Activated CD4-positive, alpha-beta T cell treated with anti-CD3 and anti-CD28 coated beads for 36 hours (primary cell): ENCODE measurements at regions not wholly inside any gene's neighbourhood (a gene's known extent, or its start where the extent isn't known, plus 50 kb on each side); places are given as distances from the start of the nearest gene placed in this dataset.

Source experiments
- ATAC-seq: fragments of 200-7000 bp; cut with Tn5 transposase; one replicate; pipeline ENCODE4 v1.10.0; 2021; ENCODE audit warnings: mild to moderate bottlenecking, moderate library complexity
- CTCF ChIA-PET: fragments of 350-600 bp; sonication (Branson Sonifier 250); formaldehyde crosslinking; loops from one replicate; lab custom pipeline; 2021; ENCODE audit warnings: antibody characterized with exemption; lab: Charles Lee
- POLR2A ChIA-PET: fragments of 350-600 bp; sonication (Branson Sonifier 250); formaldehyde crosslinking; loops from one replicate; lab custom pipeline; 2021; ENCODE audit warnings: antibody characterized with exemption, inconsistent platforms; lab: Charles Lee
- DNase-seq: peaks from one replicate; pipeline ENCODE4 v3.0.0-alpha.2; 2020
- H3K27ac Mint-ChIP-seq: one replicate; pipeline ENCODE4 v1.8.0; 2021; ENCODE audit warnings: mixed read lengths
- H3K27me3 Mint-ChIP-seq: one replicate; pipeline ENCODE4 v1.8.0; 2021; ENCODE audit warnings: mixed read lengths
- H3K36me3 Mint-ChIP-seq: one replicate; pipeline ENCODE4 v1.8.0; 2021; ENCODE audit warnings: low read depth, mixed read lengths
- H3K4me1 Mint-ChIP-seq: one replicate; pipeline ENCODE4 v1.8.0; 2021; ENCODE audit warnings: mixed read lengths
- H3K4me3 Mint-ChIP-seq: one replicate; pipeline ENCODE4 v1.8.0; 2021; ENCODE audit warnings: mild to moderate bottlenecking, moderate library complexity, mixed read lengths
- H3K9me3 Mint-ChIP-seq: one replicate; pipeline ENCODE4 v1.8.0; 2021; ENCODE audit warnings: low read depth, mixed read lengths
- intact Hi-C, 2 experiments: fragments of 100-400 bp; cut with DNase I in 1 of 2; cut with micrococcal nuclease in 1 of 2; formaldehyde crosslinking; loops; one replicate each; pipeline versions ENCODE4 v1.14.2 to v1.15.1; 2022 to 2024; cut with DNase I, micrococcal nuclease

DNA sequence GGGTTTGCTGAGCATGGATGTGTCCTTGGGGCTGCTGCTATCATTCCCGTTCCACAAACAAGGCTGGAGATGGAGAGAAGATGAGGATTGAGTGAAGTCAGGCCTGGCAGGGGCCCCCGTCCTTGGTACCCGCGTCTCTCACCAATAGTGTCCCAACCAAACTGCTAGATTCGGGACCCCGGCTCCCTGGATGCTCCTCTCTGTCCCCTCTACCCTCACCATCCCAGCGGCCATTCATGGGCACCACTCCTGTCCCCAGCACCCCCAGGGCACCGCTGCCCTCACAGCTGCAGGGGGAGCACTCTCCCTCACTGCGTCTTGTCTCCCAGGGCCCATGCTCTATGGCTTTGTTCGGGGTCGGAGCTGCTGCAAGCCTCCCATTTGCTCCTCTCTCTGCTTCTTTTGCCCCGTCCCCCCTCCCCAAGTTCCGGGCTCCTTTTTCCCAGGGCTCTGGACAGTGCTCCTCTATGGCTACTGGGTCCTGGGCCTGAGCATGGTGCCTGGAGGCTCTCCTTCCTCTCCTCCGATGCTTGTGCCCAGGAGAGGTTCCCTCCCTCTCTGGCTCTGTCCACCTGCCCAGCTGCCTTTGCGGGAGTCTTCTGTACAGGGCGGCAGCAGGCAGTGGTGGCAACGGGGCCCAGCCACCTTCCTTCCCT lies 219.5 kb downstream of the TEX29 start:
- CTCF ChIA-PET: no interaction called here
- no peak for ATAC-seq

DNA sequence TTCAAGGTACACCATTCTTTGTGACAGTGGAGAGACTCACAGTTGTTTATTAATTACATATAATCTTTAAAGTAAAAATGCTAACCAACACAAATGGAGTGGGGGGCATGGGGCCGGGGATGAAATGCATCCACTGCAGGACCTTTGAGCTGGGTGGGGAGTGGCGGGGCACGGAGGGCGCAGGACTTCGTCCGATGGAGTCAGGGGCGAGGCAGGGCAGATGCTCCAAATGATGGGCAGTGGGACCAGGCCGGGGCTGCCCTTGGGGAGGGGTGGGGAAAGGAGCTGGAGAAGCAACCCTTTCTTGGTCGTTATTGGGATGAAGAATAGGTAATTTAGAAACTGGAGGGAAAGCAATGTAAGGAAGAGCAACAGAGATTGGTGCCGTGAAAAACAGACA lies 220.0 kb downstream of the TEX29 start:
- ChIA-PET POLR2A (no interaction called here), CTCF (interaction anchor here (0.6 kb wide), 1 partner anchor 892 kb away, joined by 3 read pairs; no protein-coding TSS in a partner anchor)
- Mint-ChIP-seq H3K4me1 (peaks cover under 1% of the 10 kb centered on the region), H3K9me3 (peaks cover 3% of the 10 kb centered on the region), H3K4me3 (no peak overlapping the region), H3K27me3 (peaks cover 23% of the 10 kb centered on the region), H3K36me3 (no peaks in the 10 kb centered on the region), H3K27ac (no peak overlapping the region)
- intact Hi-C loops: no loop called here
- no peak for ATAC-seq
- no peak for DNase-seq

More for the DNA sequence above, 219.5 kb downstream of the TEX29 start:
- no peak for DNase-seq
- intact Hi-C loops: no loop called here
- Mint-ChIP-seq H3K9me3 (peaks cover 3% of the 10 kb centered on the region), H3K36me3 (no peaks in the 10 kb centered on the region), H3K4me3 (no peak overlapping the region), H3K27ac (no peak overlapping the region), H3K27me3 (peaks cover 27% of the 10 kb centered on the region), H3K4me1 (peaks cover 4% of the 10 kb centered on the region)
- POLR2A ChIA-PET: no interaction called here

DNA sequence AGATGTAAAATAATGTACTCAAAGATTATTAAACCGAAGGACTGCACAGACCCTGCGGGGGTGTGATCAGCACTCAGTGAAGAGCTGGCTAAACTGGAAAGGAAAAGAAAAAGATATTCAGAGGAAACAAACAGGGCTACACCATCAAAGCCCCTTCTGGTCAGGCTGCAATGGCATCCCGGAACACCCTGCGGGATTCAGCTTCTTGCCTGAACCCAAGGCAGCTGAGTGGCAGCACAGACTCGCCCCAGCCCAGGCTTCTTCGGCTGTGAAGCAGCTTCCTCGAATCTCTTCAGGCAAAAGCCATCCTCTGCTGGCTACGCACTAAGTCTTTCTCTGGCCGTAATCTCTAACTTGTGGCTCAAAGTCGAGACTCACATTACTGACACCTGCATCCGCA lies 220.9 kb downstream of the TEX29 start:
- ChIA-PET CTCF (interaction anchor here (0.7 kb wide), 1 partner anchor 914 kb away, joined by 3 read pairs; no protein-coding TSS in a partner anchor), POLR2A (no interaction called here)
- Mint-ChIP-seq H3K4me1 (no peaks in the 10 kb centered on the region), H3K9me3 (peaks cover 6% of the 10 kb centered on the region), H3K36me3 (no peaks in the 10 kb centered on the region), H3K27me3 (peaks cover 16% of the 10 kb centered on the region), H3K27ac (no peak overlapping the region), H3K4me3 (no peak overlapping the region)
- intact Hi-C loops: no loop called here
- DNase-seq (no peak), ATAC-seq (no peak)

DNA sequence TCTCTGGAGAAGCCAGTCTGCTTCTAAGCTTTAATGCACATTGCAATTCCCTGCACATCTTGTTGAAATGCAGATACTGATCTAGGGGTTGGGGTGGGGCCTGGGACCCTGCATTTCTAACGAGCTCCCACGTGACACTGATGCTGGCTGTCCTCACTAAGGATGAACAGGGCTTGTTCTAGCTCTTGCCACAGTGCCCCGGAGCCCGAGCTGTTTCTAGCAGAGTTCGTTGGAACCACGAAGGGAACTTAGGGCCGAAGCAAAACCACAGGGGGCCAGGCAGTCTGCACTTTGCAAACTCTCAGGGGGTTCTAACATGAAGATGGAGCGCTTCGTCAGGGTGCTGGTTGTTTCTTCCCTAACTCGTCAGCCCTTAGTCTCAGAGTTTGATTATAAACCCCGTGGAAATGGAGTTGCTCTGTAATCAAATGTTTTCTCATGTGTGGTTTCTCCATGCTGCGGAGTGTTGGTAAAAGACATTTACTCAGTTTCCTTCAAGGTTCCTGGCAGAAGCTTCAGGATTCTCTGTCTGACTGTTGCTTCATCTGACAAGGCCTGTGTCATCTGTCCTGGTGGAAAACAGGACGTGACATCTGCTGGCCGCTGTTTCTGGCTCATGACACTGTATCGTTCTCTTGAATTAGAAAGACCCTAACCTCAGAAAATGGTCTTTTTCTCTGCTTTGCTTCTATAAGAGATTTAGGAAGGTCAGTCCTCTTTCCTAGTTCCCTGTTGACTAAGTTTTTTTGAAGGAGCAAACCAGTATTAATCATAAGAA lies 221.5 kb downstream of the TEX29 start:
- no peak for ATAC-seq
- Mint-ChIP-seq H3K27me3 (peaks cover 13% of the 10 kb centered on the region), H3K9me3 (peaks cover 6% of the 10 kb centered on the region), H3K4me3 (no peak overlapping the region), H3K27ac (no peak overlapping the region), H3K36me3 (no peaks in the 10 kb centered on the region), H3K4me1 (no peaks in the 10 kb centered on the region)
- CTCF ChIA-PET: interaction anchor here (0.7 kb wide), 1 partner anchor 913 kb away, joined by 3 read pairs; no protein-coding TSS in a partner anchor
- no peak for DNase-seq
- POLR2A ChIA-PET: no interaction called here
- intact Hi-C loops: no loop called here

DNA sequence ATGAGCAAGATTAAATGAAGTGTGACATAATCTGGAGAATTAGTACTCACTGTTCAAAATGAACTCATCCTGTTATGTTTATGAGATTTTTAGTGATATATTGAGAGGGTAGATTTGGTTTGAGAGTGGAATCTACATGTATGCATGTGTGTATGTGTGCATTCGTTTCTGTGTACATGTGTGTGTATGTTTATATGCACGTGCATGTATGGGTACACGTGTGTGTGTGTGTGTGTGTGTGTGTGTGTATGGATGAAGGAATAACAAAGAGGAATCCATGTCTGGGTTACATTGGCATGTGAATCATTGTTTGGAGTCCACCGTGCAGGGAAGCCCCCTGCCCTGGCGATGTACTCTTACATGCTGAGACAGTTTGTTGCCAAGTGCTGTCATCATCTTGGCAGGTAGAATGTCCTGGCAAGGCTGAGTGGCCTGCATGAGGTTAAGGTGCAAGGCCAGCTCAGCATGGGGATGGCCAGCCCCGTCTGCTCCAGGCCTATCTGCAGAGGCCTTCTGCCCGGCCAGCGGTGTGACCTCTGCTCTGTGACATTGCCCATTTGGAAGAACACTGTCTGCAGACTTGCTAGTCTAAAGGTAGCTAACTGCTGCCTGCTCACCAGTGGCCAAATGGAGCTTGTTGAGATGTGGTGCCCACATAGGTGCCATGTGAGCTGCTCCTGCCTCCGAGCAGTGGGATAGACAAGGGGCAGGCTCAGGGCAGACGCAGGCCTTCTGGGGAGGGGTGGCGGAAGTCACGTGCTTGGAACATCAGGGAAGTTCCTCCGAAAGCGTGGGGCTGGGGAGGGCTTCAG lies 222.3 kb downstream of the TEX29 start:
- Mint-ChIP-seq H3K27ac (no peak overlapping the region), H3K4me3 (no peak overlapping the region), H3K9me3 (peaks cover 6% of the 10 kb centered on the region), H3K36me3 (no peaks in the 10 kb centered on the region), H3K27me3 (peaks cover 9% of the 10 kb centered on the region), H3K4me1 (no peaks in the 10 kb centered on the region)
- POLR2A ChIA-PET: no interaction called here
- intact Hi-C loops: no loop called here
- CTCF ChIA-PET: no interaction called here
- no peak for DNase-seq
- no peak for ATAC-seq

DNA sequence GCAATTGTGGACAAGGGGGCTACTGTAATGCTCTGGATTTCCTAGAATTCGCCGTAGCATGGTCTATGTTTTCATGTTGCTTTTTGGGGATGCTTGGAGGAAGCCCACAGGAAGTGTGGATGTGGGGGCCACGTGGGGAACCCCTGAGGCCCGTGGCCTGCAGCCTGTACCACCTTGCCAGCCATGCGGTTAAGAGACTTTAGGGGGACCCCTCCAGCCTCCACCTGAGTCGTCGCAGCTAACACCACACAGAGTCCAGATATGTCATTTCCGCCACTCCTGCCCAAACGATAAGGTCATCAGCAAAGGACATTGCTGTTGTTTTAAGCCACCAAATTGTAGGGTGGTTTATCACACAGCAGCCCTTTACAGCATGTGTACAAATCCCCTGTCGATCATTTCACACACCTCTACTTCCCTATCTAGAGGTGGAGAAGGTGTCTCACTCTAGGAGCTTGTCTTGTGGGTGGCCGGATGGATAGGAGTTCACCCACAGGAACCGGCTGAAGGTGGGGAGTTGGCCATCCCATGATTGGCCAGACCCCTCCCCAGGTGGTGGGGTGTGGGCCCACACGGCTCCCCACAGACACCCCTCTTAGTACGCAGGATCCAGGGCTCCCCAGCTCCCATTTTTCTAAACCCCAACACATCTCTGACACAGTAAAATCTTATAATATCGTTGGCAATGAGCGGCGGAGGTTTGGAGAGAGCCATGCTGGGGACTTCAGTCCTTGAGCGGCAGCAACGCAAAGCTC lies 226.7 kb downstream of the TEX29 start:
- Mint-ChIP-seq H3K36me3 (no peaks in the 10 kb centered on the region), H3K4me1 (no peaks in the 10 kb centered on the region), H3K9me3 (peaks cover 6% of the 10 kb centered on the region), H3K27ac (no peak overlapping the region), H3K27me3 (peaks cover 7% of the 10 kb centered on the region), H3K4me3 (no peak overlapping the region)
- intact Hi-C loops: no loop called here
- DNase-seq (no peak), ATAC-seq (no peak)
- ChIA-PET POLR2A (no interaction called here), CTCF (no interaction called here)

DNA sequence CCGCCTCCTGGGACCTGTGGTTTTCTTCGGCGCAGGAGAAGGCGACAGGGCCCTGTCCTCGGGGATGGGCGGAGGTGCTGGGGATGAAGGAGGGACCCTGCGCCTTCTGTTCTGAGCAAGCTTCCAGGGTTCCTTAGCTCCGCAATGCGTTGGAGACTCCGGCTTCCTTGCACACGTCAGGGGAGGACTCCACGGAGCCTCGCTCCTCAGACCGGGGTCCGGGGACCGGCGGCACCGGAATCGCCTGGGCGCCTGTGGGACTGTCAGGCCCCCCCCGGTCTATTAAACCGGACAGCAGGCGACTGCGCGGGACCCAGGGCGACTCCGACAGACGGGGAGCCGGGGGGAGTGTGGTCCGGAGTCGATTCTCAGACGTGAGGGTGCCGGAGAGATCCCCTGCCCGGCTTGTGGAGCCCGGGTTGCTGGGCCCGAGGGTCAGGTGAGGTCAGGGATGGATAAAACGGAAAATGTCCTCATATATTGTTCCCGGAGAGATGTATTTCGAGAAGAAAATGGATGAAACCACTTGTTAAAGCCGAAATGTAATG lies 227.4 kb downstream of the TEX29 start:
- CTCF ChIA-PET: no interaction called here
- Mint-ChIP-seq H3K9me3 (peaks cover 6% of the 10 kb centered on the region), H3K27me3 (peaks cover 7% of the 10 kb centered on the region), H3K4me1 (no peaks in the 10 kb centered on the region), H3K36me3 (no peaks in the 10 kb centered on the region), H3K27ac (no peak overlapping the region), H3K4me3 (no peak overlapping the region)
- DNase-seq: no peak
- ATAC-seq: no peak
- intact Hi-C loops: no loop called here
- POLR2A ChIA-PET: no interaction called here

DNA sequence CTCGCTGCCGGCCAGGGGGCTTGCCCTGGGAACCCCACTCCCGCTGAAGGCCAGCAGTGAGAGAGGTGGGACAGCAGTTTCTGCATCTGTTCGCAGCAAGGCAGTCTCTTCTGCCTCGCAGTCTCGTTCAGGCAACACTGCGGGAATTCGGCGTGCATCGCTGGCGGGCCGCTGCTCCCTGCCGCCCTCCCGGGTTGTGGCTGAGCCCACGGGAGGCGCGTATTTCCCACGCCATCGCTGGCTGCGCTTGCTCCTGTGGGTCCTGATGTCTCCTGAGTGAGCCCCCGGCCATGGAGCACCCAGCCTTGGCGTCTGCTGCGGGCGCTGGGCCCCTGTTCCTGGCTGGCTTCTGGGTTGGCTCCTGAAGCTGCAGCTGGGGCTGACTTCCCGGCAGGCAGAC lies 227.9 kb downstream of the TEX29 start:
- Mint-ChIP-seq H3K27me3 (peaks cover 5% of the 10 kb centered on the region), H3K9me3 (peaks cover 6% of the 10 kb centered on the region), H3K4me3 (no peak overlapping the region), H3K36me3 (no peaks in the 10 kb centered on the region), H3K27ac (no peak overlapping the region), H3K4me1 (no peaks in the 10 kb centered on the region)
- ATAC-seq (no peak), DNase-seq (no peak)
- ChIA-PET CTCF (interaction anchor here (0.6 kb wide), 1 partner anchor 174 kb away, joined by 4 read pairs; no protein-coding TSS in a partner anchor), POLR2A (no interaction called here)
- intact Hi-C loops: no loop called here

DNA sequence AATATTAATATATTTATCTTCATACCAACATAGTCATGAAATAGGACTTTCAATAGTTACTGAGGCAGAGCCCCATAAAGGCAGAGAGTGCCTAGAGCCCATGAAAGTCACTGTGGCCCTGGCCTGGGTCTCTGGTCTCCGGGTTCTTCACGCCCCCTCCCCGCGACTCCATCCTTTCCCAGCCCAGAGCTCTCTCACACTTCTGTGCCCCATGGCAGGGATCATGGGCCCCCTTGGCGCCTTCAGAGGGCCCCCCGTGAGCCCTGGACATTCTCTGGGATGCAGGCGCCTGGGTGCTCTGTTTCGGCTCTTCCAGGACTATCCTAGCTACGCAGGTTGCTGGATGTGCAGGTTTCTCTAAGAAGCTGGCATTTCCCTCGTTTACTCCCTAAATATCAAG lies 228.4 kb downstream of the TEX29 start:
- ChIA-PET CTCF (interaction anchor here (0.6 kb wide), 1 partner anchor 175 kb away, joined by 4 read pairs; no protein-coding TSS in a partner anchor), POLR2A (no interaction called here)
- no peaks in the 10 kb centered on the region for H3K36me3 Mint-ChIP-seq
- H3K9me3 Mint-ChIP-seq: peaks cover 6% of the 10 kb centered on the region
- DNase-seq (no peak), ATAC-seq (no peak)
- H3K4me1 Mint-ChIP-seq: no peaks in the 10 kb centered on the region
- intact Hi-C loops: no loop called here
- no peak overlapping the region for H3K27ac Mint-ChIP-seq
- H3K4me3 Mint-ChIP-seq: no peak overlapping the region
- H3K27me3 Mint-ChIP-seq: peaks cover 5% of the 10 kb centered on the region

DNA sequence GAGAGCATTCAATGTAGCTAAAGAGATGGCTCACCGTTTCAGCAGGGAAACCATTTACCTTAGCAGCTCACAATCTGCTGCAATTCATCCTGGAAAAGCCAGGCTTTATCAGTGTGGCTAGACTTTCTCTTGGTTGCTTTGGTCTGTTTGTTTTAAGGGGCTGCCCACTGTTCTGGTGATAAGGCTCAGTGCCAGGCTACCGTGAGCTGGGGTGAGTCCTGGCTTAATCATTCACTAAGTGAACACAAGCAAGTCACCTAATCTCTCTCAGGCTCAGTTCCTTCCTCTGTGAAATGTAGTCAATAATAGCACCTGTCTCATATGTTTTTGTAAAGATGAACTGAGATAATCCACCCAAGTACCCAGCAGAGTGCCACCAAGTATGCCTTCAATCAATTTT lies 229.0 kb downstream of the TEX29 start:
- intact Hi-C loops: no loop called here
- Mint-ChIP-seq H3K9me3 (peaks cover 4% of the 10 kb centered on the region), H3K4me3 (no peak overlapping the region), H3K27me3 (peaks cover 5% of the 10 kb centered on the region), H3K4me1 (no peaks in the 10 kb centered on the region), H3K27ac (no peak overlapping the region), H3K36me3 (no peaks in the 10 kb centered on the region)
- CTCF ChIA-PET: no interaction called here
- ATAC-seq: no peak
- DNase-seq: no peak
- POLR2A ChIA-PET: no interaction called here

DNA sequence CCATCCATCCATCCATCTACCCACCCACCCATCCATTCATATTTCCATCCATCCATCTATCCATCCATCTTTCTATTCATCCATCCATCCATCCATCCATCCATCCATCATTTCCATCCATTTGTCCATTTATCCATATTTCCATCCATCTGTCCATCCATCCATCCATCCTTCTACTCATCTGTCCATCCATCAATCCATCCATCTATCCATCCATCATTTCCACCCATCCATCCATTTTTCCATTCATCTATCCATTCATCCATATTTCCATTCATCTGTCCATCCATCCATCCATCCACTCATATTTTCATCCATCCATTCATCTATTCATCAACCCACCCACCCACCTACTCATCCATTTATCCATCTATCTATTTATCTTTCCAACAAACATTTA lies 229.6 kb downstream of the TEX29 start:
- H3K27ac Mint-ChIP-seq: no peak overlapping the region
- intact Hi-C loops: no loop called here
- H3K4me1 Mint-ChIP-seq: no peaks in the 10 kb centered on the region
- DNase-seq: no peak
- no peak overlapping the region for H3K4me3 Mint-ChIP-seq
- peaks cover 5% of the 10 kb centered on the region for H3K27me3 Mint-ChIP-seq
- CTCF ChIA-PET: interaction anchor here (0.6 kb wide), 1 partner anchor 15 kb away, joined by 5 read pairs; no protein-coding TSS in a partner anchor
- POLR2A ChIA-PET: no interaction called here
- H3K9me3 Mint-ChIP-seq: peaks cover 3% of the 10 kb centered on the region
- H3K36me3 Mint-ChIP-seq: no peaks in the 10 kb centered on the region
- ATAC-seq: no peak
